Ascending aorta (tissue), 2 donors: ENCODE measurements at regions not wholly inside any gene's neighbourhood (a gene's known extent, or its start where the extent isn't known, plus 50 kb on each side); places are given as distances from the start of the nearest gene placed in this dataset.

Experiments used
- DNase-seq, 2 donors: peaks; one replicate each; pipeline ENCODE4 v3.0.0-alpha.2; 2019; ENCODE audit warnings: low spot score in 2 of 2
- H3K27ac ChIP-seq, 2 donors: fragments of 200-600 bp; sonication (generic); one replicate each; pipeline ENCODE4 v1.5.1; 2016 to 2017; ENCODE audit warnings: mild to moderate bottlenecking in 1 of 2
- H3K27me3 ChIP-seq: fragments of 200-600 bp; sonication (generic); one replicate; pipeline ENCODE4 v1.5.1; 2017
- H3K36me3 ChIP-seq, 2 donors: fragments of 200-600 bp; sonication (generic); one replicate each; pipeline ENCODE4 v1.5.1; 2016
- H3K4me1 ChIP-seq, 2 donors: fragments of 200-600 bp; sonication (generic); one replicate each; pipeline ENCODE4 v1.5.1; 2016 to 2017; ENCODE audit warnings: mild to moderate bottlenecking in 1 of 2
- H3K4me3 ChIP-seq, 2 donors: fragments of 200-600 bp; sonication (generic); one replicate each; pipeline ENCODE4 v1.5.1; 2016 to 2017; ENCODE audit warnings: mild to moderate bottlenecking in 1 of 2
- H3K9me3 ChIP-seq, 2 donors: fragments of 200-600 bp; sonication (generic); one replicate each; pipeline ENCODE4 v1.5.1; 2016
- intact Hi-C: fragments of 100-400 bp; cut with DNase I; formaldehyde crosslinking; loops from one replicate; pipeline ENCODE4 v1.15.1; 2023
- TF ChIP-seq, protein P1 (sequence below), 3 experiments: fragments of 200-600 bp in 2 of 3; fragments of 450-650 bp in 1 of 3; sonication (generic) in 2 of 3; IDR thresholded peaks; one replicate each; pipeline ENCODE4 v1.5.1; 2016 to 2019; ENCODE audit warnings: antibody characterized with exemption in 3 of 3, mild to moderate bottlenecking in 1 of 3, moderate library complexity in 1 of 3

- H3K9me3 ChIP-seq: no peaks in the 10 kb centered on the region
- no peak overlapping the region for H3K27ac ChIP-seq
- H3K36me3 ChIP-seq: no peaks in the 10 kb centered on the region
- no peaks in the 10 kb centered on the region for H3K4me1 ChIP-seq
- intact Hi-C loops: no loop called here
- TF ChIP-seq, protein P1, sequence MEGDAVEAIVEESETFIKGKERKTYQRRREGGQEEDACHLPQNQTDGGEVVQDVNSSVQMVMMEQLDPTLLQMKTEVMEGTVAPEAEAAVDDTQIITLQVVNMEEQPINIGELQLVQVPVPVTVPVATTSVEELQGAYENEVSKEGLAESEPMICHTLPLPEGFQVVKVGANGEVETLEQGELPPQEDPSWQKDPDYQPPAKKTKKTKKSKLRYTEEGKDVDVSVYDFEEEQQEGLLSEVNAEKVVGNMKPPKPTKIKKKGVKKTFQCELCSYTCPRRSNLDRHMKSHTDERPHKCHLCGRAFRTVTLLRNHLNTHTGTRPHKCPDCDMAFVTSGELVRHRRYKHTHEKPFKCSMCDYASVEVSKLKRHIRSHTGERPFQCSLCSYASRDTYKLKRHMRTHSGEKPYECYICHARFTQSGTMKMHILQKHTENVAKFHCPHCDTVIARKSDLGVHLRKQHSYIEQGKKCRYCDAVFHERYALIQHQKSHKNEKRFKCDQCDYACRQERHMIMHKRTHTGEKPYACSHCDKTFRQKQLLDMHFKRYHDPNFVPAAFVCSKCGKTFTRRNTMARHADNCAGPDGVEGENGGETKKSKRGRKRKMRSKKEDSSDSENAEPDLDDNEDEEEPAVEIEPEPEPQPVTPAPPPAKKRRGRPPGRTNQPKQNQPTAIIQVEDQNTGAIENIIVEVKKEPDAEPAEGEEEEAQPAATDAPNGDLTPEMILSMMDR (IDR thresholded peaks at IDR 0.05): no peak
- no peak overlapping the region for H3K4me3 ChIP-seq
- H3K27me3 ChIP-seq: no peaks in the 10 kb centered on the region
- DNase-seq: no peak
Observed at GRCh38 chr10:62744136-62744535, 60.4 kb upstream of the ADO start.

- no peaks in the 10 kb centered on the region for H3K27me3 ChIP-seq
- no peaks in the 10 kb centered on the region for H3K9me3 ChIP-seq
- H3K36me3 ChIP-seq: no peaks in the 10 kb centered on the region
- TF ChIP-seq, protein P1 (IDR thresholded peaks at IDR 0.05): no peak
- no peak overlapping the region for H3K27ac ChIP-seq
- H3K4me3 ChIP-seq: no peak overlapping the region
- DNase-seq: no peak
- H3K4me1 ChIP-seq: no peaks in the 10 kb centered on the region
- intact Hi-C loops: no loop called here
Observed at GRCh38 chr10:62745581-62745980, 58.9 kb upstream of the ADO start.

DNA sequence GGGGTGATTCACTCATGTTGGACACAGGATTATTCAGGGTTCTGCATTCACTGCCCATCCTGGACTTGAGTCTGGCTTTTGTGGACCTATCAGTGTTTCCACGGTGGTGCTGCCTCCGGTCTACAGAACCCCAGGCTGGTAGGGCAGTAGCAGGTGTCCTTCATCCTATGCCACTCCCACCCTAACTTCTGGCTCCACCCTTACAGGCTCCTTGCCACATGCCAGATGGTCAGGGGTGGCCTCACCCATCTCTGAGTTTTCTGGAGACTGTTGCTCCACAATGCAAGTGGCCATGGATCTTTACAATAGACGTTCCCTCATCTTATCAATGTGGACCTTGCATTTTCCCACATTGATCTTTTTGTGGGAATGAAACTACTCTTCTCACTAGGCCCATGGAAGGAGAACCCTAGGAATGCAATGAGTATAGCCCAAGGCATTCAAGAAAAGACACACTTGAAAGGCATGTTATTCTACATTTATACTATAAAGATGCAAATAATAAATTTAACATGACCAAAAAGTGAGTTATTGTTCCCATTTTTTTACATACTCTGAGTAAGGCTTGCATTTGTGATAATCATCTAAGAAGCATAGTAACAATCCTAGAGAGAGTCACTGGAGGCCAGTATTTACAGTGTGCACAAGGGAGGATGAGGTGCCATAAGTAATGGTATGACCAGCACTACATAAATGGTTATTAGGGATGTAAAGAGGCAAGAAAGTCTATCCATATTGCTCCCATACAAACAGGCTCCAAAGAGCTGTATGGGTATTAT, 57.4 kb upstream of the ADO start:
- Histone ChIP-seq H3K27ac (no peak overlapping the region), H3K4me3 (no peak overlapping the region), H3K4me1 (no peaks in the 10 kb centered on the region), H3K9me3 (no peaks in the 10 kb centered on the region), H3K36me3 (no peaks in the 10 kb centered on the region), H3K27me3 (no peaks in the 10 kb centered on the region)
- TF ChIP-seq, protein P1 (IDR thresholded peaks at IDR 0.05): no peak
- DNase-seq: no peak
- intact Hi-C loops: no loop called here

- TF ChIP-seq, protein P1 (IDR thresholded peaks at IDR 0.05): no peak
- Histone ChIP-seq H3K4me3 (no peak overlapping the region), H3K36me3 (no peaks in the 10 kb centered on the region), H3K9me3 (no peaks in the 10 kb centered on the region), H3K27ac (no peak overlapping the region), H3K4me1 (no peaks in the 10 kb centered on the region), H3K27me3 (no peaks in the 10 kb centered on the region)
- intact Hi-C loops: no loop called here
- no peak for DNase-seq
Observed at GRCh38 chr10:62748386-62748785, 56.1 kb upstream of the ADO start.

DNA sequence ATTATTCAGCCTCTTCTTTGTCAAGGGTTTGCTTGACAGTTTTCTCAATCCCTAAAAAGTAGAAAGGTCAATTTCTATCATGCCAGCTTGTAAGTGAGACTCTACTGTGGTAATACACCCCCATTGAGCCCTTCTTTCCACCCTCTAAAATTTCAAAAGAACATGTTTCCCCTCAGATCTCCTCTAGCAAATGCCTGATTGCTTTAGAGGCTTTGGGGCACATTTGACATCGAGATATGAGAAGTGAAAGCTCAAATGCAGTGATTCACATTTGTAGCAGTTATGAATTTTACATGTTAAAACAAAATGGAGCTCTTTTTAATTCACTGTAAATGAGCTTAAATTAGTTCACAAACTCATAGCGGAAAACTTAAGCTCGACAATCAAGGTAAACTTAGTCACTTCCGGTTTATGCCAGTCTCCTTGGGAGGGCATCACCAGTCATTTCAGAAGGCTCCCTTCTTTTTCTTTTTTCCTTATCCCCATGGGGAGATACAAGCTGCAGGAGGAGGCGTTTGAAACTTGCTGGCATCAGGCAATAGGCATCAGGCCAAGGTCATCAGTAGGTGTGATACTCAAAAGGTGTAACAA, 55.3 kb upstream of the ADO start:
- TF ChIP-seq, protein P1 (IDR thresholded peaks at IDR 0.05): no peak
- no peak for DNase-seq

More for the DNA sequence above, 55.3 kb upstream of the ADO start:
- Histone ChIP-seq H3K27me3 (no peaks in the 10 kb centered on the region), H3K4me1 (no peaks in the 10 kb centered on the region), H3K36me3 (no peaks in the 10 kb centered on the region), H3K4me3 (no peak overlapping the region), H3K9me3 (no peaks in the 10 kb centered on the region), H3K27ac (no peak overlapping the region)
- intact Hi-C loops: no loop called here
